ENCODE measurements at regions not wholly inside any gene's neighbourhood (a gene's known extent, or its start where the extent isn't known, plus 50 kb on each side); places are given as distances from the start of the nearest gene placed in this dataset.

DNA sequence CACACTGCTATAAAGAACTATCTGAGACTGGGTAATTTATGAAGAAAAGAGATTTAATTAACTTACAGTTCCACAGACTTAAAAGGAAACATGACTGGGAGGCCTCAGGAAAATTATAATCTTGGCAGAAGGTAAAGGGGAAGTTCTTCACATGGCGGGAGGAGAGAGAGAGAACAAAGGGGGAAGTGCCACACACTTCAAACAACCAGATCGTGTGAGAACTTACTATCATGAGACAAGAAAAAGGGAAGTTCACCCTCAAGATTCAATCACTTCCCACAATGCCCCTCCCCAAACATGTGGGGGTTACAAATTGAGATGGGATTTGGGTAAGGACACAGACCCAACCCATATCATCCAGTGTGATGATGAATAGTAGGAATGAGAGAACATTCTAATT lies 366.5 kb downstream of the LRFN5 start:
- no peak for TF ChIP-seq SNAI2 (CRISPR knock-in tag; IDR thresholded peaks at IDR 0.05)
- TF ChIP-seq RARB (CRISPR knock-in tag; IDR thresholded peaks at IDR 0.05) = no peak
- TF ChIP-seq ARNTL (CRISPR knock-in tag; IDR thresholded peaks at IDR 0.05; ENCODE audit: borderline replicate concordance, low read depth) = no peak
- TF ChIP-seq, protein P1, sequence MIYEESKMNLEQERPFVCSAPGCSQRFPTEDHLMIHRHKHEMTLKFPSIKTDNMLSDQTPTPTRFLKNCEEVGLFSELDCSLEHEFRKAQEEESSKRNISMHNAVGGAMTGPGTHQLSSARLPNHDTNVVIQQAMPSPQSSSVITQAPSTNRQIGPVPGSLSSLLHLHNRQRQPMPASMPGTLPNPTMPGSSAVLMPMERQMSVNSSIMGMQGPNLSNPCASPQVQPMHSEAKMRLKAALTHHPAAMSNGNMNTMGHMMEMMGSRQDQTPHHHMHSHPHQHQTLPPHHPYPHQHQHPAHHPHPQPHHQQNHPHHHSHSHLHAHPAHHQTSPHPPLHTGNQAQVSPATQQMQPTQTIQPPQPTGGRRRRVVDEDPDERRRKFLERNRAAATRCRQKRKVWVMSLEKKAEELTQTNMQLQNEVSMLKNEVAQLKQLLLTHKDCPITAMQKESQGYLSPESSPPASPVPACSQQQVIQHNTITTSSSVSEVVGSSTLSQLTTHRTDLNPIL (CRISPR knock-in tag; IDR thresholded peaks at IDR 0.05; ENCODE audit: low read depth) = no peak
- TF ChIP-seq ZNF70 (CRISPR knock-in tag; IDR thresholded peaks at IDR 0.05) = no peak
- no peak for TF ChIP-seq ZFP3 (CRISPR knock-in tag; IDR thresholded peaks at IDR 0.05)
- no peak for TF ChIP-seq ZFP30 (CRISPR knock-in tag; IDR thresholded peaks at IDR 0.05)
- no peak for TF ChIP-seq PATZ1 (CRISPR knock-in tag; IDR thresholded peaks at IDR 0.05; ENCODE audit: borderline replicate concordance)
- TF ChIP-seq ZC3H10 (CRISPR knock-in tag; IDR thresholded peaks at IDR 0.05) = no peak
